LNCaP clone FGC (cell line): ENCODE measurements at regions not wholly inside any gene's neighbourhood (a gene's known extent, or its start where the extent isn't known, plus 50 kb on each side); places are given as distances from the start of the nearest gene placed in this dataset.

Source experiments
- DNase-seq: peaks from one replicate; pipeline ENCODE4 v3.0.0-alpha.2; 2011; ENCODE audit warnings: low read depth
- H3K4me3 ChIP-seq: 2 replicates; pipeline ENCODE4 v1.5.1; 2011; ENCODE audit warnings: mild to moderate bottlenecking, low read depth, low read length, control low read depth
- CTCF ChIP-seq: IDR thresholded peaks from 2 replicates; pipeline ENCODE4 v1.5.1; 2012; ENCODE audit warnings: mild to moderate bottlenecking; ENCODE audit not compliant: control insufficient read depth, insufficient read depth; ENCODE audit errors: extremely low read depth

DNA sequence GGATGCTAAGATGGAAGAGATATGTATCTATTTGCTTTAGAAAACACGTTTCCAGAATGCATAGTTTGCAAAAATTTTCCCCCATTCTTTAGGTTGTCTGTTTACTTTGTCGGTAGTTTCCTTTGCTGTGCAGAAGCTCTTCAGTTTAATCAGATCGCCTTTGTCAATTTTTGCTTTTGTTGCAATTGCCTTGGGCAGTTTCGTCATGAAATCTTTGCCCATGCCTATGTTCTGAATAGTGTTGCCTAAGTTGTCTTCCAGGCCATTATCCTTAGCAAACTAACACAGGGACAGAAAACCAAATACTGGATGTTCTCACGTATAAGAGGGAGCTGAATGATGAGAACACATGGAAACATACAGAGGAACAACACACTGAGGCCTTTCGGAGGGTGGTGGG lies 454.2 kb upstream of the SLC35B3 start:
- no peak overlapping the region for H3K4me3 ChIP-seq
- no peak for TF ChIP-seq CTCF
- no peak for DNase-seq

DNA sequence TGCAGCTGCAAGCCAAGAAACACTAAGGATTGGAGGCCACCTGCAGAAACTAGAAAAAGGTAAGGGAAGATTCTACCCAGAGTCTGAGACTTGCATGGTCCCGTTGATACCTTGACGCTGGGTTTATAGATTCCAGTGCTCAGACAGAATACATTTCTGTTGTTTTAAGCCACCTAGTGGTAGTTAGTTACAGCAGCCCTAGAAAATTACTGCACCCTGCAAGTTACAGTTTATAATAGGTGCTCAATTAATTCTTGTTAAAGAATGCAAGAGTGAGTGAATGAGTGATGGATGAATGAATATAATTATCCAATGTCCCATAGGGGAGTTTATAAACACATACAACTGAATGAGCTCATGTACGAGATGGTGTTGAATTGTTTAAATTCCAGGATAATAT lies 453.1 kb upstream of the SLC35B3 start:
- no peak for DNase-seq
- no peak overlapping the region for H3K4me3 ChIP-seq
- peak; percentile 47 for TF ChIP-seq CTCF

GRCh38 chr6:8881663-8882062 lies 446.3 kb upstream of the SLC35B3 start:
- TF ChIP-seq CTCF: no peak
- DNase-seq: no peak
- no peak overlapping the region for H3K4me3 ChIP-seq

GRCh38 chr6:8879334-8879733 lies 444.0 kb upstream of the SLC35B3 start:
- no peak for DNase-seq
- H3K4me3 ChIP-seq: no peak overlapping the region
- no peak for TF ChIP-seq CTCF

- DNase-seq: no peak
- no peak overlapping the region for H3K4me3 ChIP-seq
- no peak for TF ChIP-seq CTCF
Measured at GRCh38 chr6:8875986-8876385, 440.6 kb upstream of the SLC35B3 start.

DNA sequence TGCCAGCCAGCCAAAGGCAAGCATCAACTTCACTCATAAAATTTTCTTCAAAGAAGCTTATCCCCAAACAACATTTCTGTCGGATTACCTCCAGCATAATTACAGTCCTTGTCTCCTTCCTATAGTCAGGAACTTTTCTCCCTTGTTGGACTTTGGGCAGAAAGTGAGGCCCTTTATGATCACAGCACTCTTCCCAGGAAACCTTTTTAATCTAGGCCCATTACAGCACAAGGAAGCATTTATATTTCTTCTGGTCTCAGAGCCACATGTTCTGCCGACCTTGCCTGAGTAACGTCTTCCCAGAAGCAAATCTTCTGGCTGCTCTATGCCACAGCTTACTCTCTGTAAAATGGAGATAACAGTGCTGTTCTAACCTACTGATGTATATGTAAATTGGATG lies 437.2 kb upstream of the SLC35B3 start:
- no peak for DNase-seq
- TF ChIP-seq CTCF: no peak
- no peak overlapping the region for H3K4me3 ChIP-seq

DNA sequence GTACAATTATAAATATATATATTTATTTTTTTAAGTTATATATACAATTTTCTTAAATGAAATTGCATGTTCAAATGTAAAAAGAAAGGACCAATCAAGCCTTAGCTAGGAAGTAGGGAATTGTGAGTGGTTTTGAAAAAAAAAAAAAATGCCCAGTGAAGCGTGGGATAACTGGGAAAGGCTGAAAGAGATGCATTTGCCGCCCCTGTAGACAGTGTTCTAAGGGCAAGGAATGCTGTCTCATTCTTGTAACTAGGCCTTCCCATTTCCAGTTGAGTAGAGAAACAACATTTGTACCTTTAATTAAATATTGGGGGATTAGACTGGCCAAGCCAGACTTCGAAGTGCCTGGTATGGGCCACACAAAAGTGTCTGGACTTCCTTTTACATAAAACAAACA lies 430.1 kb upstream of the SLC35B3 start:
- no peak overlapping the region for H3K4me3 ChIP-seq
- no peak for DNase-seq
- TF ChIP-seq CTCF: no peak
